ENCODE measurements at regions not wholly inside any gene's neighbourhood (a gene's known extent, or its start where the extent isn't known, plus 50 kb on each side); places are given as distances from the start of the nearest gene placed in this dataset.
"Not testable (repeated sequence)": the region's sequence is repeated elsewhere in the genome, so short reads cannot be mapped to it uniquely, and the experiment has no call there.

- intact Hi-C loops (cut with DNase I) = no loop called here
- DNase-seq (no peak), ATAC-seq (no peak)
These were observed 51.7 kb downstream of the FAM50B start for GRCh38 chr6:3900744-3901336.

- intact Hi-C loops (cut with DNase I) = no loop called here
- ATAC-seq (peak; percentile 13 to 44), DNase-seq (no peak)
These were observed 53.9 kb downstream of the FAM50B start for GRCh38 chr6:3902871-3903648.

- DNase-seq (no peak), ATAC-seq (no peak)
- intact Hi-C loops (cut with DNase I) = no loop called here
These were observed 55.3 kb downstream of the FAM50B start for GRCh38 chr6:3904518-3904917.

- DNase-seq = peak; percentile 44
- intact Hi-C loops (cut with DNase I) = no loop called here
- ATAC-seq = peak; percentile 20 to 53
These were observed 57.0 kb downstream of the FAM50B start for GRCh38 chr6:3905945-3906845.

GRCh38 chr6:3906846-3907151 lies 57.6 kb downstream of the FAM50B start:
- intact Hi-C loops (cut with DNase I) = no loop called here
- DNase-seq (no peak), ATAC-seq (no peak)

- no peak for ATAC-seq
- intact Hi-C loops (cut with DNase I) = no loop called here
- DNase-seq = no peak
These were observed 59.0 kb downstream of the FAM50B start for GRCh38 chr6:3908223-3908622.

- DNase-seq = no peak
- ATAC-seq = no peak
- intact Hi-C loops (cut with DNase I) = no loop called here
These were observed 59.8 kb downstream of the FAM50B start for GRCh38 chr6:3908961-3909360.

- DNase-seq (no peak), ATAC-seq (no peak)
- intact Hi-C loops (cut with DNase I) = no loop called here
These were observed 61.0 kb downstream of the FAM50B start for GRCh38 chr6:3910106-3910663.

- ATAC-seq (no peak), DNase-seq (no peak)
- intact Hi-C loops (cut with DNase I) = no loop called here
These were observed 62.0 kb downstream of the FAM50B start for GRCh38 chr6:3911130-3911529.

- intact Hi-C loops (cut with DNase I) = no loop called here
- peak; percentile 18 to 86 for ATAC-seq
- peak; percentile 84 for DNase-seq
These were observed 62.6 kb downstream of the FAM50B start for GRCh38 chr6:3911614-3912336.

GRCh38 chr6:3912361-3913076 lies 63.3 kb downstream of the FAM50B start:
- DNase-seq (no peak), ATAC-seq (peak; percentile 29 to 41)
- intact Hi-C loops (cut with DNase I) = no loop called here

- intact Hi-C loops (cut with DNase I) = no loop called here
- peak; percentile 76 for DNase-seq
- peak; percentile 88 to 93 for ATAC-seq
These were observed 64.1 kb downstream of the FAM50B start for GRCh38 chr6:3913077-3913957.

- ATAC-seq (no peak), DNase-seq (no peak)
- intact Hi-C loops (cut with DNase I) = no loop called here
These were observed 64.8 kb downstream of the FAM50B start for GRCh38 chr6:3913958-3914337.

- no peak for ATAC-seq
- no peak for DNase-seq
- intact Hi-C loops (cut with DNase I) = no loop called here
These were observed 66.1 kb downstream of the FAM50B start for GRCh38 chr6:3915076-3915791.

- no peak for DNase-seq
- ATAC-seq = no peak
- intact Hi-C loops (cut with DNase I) = no loop called here
These were observed 67.0 kb downstream of the FAM50B start for GRCh38 chr6:3916211-3916610.

- intact Hi-C loops (cut with DNase I); ATAC-seq; DNase-seq: not testable (repeated sequence)
These were observed 67.6 kb downstream of the FAM50B start for GRCh38 chr6:3916749-3917148.

- DNase-seq (no peak), ATAC-seq (no peak)
- intact Hi-C loops (cut with DNase I) = no loop called here
These were observed 69.3 kb downstream of the FAM50B start for GRCh38 chr6:3918469-3918868.

Data from left cardiac atrium (tissue), 4 donors.